GM23248 (cell line): ENCODE measurements at regions not wholly inside any gene's neighbourhood (a gene's known extent, or its start where the extent isn't known, plus 50 kb on each side); places are given as distances from the start of the nearest gene placed in this dataset.
"Not testable (repeated sequence)": the region's sequence is repeated elsewhere in the genome, so short reads cannot be mapped to it uniquely, and the experiment has no call there.

Experiments
- EZH2 ChIP-seq: fragments of 200-600 bp; sonication (generic); IDR thresholded peaks from 2 replicates; pipeline ENCODE4 v1.6.1; 2018; ENCODE audit warnings: antibody characterized with exemption, mild to moderate bottlenecking; ENCODE audit not compliant: insufficient read depth, poor library complexity, severe bottlenecking
- EZH2phosphoT487 ChIP-seq: fragments of 200-600 bp; sonication (generic); IDR thresholded peaks from 2 replicates; pipeline ENCODE4 v1.6.1; 2018; ENCODE audit warnings: antibody characterized with exemption, moderate library complexity, mild to moderate bottlenecking, low read depth; ENCODE audit not compliant: insufficient read depth

DNA sequence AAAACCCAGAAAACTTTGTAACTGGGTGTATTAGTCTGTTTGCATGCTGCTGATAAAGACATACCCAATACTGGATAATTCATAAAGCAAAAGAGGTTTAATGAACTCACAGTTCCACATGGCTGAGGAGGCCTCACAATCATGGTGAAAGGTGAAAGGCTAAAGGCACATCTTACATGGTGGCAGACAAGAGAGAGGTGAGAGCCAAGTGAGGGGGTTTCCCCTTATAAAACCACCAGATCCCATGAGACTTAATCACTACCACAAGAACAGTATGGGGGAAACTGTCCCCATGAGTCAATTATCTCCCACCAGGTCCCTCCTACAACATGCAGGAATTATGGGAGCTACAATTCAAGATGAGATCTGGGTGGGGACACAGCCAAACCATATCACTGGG lies 68.9 kb upstream of the TNKS2 start:
- not testable (repeated sequence) for TF ChIP-seq EZH2, EZH2phosphoT487
